ENCODE measurements at regions not wholly inside any gene's neighbourhood (a gene's known extent, or its start where the extent isn't known, plus 50 kb on each side); places are given as distances from the start of the nearest gene placed in this dataset.
"Not testable (repeated sequence)": the region's sequence is repeated elsewhere in the genome, so short reads cannot be mapped to it uniquely, and the experiment has no call there.

GRCh38 chrX:39275500-39276068 lies 474.3 kb downstream of the MID1IP1 start:
- TF ChIP-seq CTCF (conservative IDR thresholded peaks at IDR 0.05) = no peak
- H3K27ac ChIP-seq = no peak overlapping the region

GRCh38 chrX:39277685-39278390 lies 476.6 kb downstream of the MID1IP1 start:
- not testable (repeated sequence) for H3K27ac ChIP-seq

- TF ChIP-seq CTCF (conservative IDR thresholded peaks at IDR 0.05) = no peak
- H3K27ac ChIP-seq = no peak overlapping the region
These were observed 482.0 kb downstream of the MID1IP1 start for GRCh38 chrX:39283239-39283638.

- no peak for TF ChIP-seq CTCF (conservative IDR thresholded peaks at IDR 0.05)
- no peak overlapping the region for H3K27ac ChIP-seq
These were observed 487.3 kb downstream of the MID1IP1 start for GRCh38 chrX:39288592-39288991.

DNA sequence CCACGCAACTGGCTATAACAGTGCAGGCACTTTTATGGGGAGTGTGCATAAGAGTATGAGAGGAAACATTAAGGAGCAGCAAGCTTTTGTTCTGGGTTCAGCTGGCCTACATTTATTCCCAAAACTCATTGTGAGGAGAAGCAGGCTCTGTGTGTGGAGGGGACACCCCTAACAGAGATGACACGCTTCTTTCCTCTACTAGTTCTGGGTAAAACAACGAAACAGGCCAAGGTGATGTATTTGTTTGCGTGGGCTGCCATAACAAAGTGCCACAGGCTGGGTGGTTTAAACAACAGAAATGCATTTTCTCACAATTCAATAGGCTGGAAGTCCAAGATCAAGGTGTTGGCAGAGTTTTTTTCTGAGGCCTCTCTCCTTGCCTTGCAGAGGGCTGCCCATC lies 488.6 kb downstream of the MID1IP1 start:
- no peak for TF ChIP-seq CTCF (conservative IDR thresholded peaks at IDR 0.05)

GRCh38 chrX:39293203-39293602 lies 491.9 kb downstream of the MID1IP1 start:
- TF ChIP-seq CTCF (conservative IDR thresholded peaks at IDR 0.05) = no peak
- H3K27ac ChIP-seq = no peak overlapping the region

More for the DNA sequence above, 488.6 kb downstream of the MID1IP1 start:
- H3K27ac ChIP-seq = no peak overlapping the region

DNA sequence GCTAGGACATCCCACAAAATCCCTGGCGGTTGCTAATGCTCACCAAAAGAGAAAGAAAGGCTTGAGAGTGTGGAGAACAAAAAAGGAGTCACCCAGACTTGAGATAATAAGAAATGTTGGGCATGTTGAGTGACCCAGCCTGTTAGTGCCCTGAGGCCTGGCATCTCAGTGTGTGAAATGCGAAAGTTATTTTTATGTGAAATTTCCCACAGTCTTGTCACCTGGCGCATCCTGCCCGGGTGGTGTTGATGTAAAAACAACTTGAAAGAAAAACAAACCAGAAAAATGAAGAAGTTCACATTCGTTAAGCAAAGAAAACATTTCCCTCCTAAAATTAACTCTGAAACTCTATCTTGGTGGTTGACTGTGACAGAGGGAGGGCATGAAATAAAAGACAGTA lies 495.2 kb downstream of the MID1IP1 start:
- no peak overlapping the region for H3K27ac ChIP-seq
- no peak for TF ChIP-seq CTCF (conservative IDR thresholded peaks at IDR 0.05)

DNA sequence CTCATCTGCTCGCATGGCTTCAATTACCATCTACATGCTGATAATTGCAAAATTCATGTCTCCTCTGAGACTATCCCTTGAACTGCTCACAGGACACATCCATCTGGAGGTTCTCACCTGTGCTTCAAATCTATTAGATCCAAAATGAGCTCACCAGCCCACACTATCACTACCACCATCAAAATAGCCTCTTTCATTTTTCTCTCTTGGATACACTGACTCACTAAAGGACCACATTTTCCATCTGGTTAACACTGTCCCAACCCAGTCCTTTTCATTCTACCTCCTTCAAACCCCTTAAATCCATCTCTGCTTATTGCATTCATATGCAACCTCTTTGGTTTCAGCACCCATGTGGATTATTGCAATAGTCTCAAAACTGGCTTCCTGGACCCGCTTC lies 497.6 kb downstream of the MID1IP1 start:
- no peak for TF ChIP-seq CTCF (conservative IDR thresholded peaks at IDR 0.05)

More for the DNA sequence above, 497.6 kb downstream of the MID1IP1 start:
- H3K27ac ChIP-seq = no peak overlapping the region

Measured in VCaP (cell line).